ELF-1 (cell line): ENCODE measurements at regions not wholly inside any gene's neighbourhood (a gene's known extent, or its start where the extent isn't known, plus 50 kb on each side); places are given as distances from the start of the nearest gene placed in this dataset.

Experiments used
- DNase-seq: peaks from one replicate; pipeline ENCODE4 v3.0.0-alpha.2; 2016; ENCODE audit warnings: low read depth, low spot score

DNA sequence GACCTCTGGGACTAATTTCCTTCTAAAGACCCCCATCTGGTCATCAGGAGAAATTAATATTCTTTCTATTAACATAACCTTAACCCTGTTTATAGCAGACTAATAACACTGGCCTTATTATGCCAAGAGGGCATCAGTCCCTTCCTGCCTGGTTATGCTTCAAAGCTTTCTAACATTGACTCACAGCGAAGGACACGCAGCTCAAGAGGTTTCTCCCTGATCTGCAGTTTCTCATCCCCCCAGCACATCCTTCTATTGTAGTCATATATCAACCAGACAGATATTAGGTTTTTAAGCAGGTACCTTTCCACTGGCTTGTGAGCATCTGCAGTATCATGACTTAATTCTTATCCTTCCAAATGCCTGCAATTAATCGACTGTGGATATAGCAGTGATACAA lies 100.0 kb upstream of the CXCR4 start:
- DNase-seq, result no peak

DNA sequence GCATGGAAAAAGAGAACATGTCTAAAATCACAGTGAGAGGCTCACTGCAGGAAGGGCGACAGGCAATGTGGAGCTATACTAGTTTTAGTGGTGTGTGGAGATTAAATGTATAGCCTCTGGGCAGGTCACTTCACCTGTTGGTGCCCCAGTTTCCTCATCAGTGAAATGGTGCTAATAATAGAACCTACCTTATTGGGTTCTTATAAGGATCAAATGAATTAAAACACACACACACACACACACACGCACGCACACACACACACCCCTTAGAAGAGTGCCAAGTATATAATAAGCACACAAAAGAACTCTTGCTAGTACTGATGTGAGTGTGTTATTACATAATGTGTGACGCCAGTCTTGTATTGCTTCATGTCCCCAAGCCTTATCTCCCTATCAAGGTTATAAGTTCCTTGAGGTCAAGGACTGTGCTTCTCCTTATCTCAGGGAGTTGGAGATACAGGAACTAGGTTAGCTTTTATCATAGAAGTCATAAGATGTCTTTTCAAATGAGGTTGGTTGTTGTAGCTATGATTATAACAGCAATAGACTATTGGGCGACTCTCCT lies 98.0 kb upstream of the CXCR4 start:
- no peak for DNase-seq

GRCh38 chr2:136215449-136215848 lies 97.5 kb upstream of the CXCR4 start:
- DNase-seq, result no peak

- DNase-seq, result no peak
Observed at GRCh38 chr2:136214307-136215200, 96.6 kb upstream of the CXCR4 start.

DNA sequence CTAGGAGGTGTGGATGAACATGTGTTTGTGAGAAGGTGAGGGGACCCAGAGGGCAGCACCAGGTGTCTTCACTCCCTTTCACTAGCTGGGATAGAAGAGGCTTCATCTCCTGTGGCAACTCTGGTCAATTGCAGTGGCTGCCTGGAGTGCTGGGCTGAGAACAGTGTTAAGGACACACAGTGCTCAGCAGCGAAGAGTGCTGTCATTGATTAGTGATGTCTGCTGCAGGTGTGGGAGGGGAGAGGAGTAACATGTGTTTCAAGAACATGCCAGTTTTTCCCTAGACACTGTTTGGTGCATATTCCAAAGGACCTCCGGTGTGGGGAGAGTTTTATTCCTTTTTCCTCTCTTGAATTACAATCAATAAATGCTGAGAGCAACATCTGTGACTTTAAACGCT lies 95.9 kb upstream of the CXCR4 start:
- DNase-seq, result no peak

DNA sequence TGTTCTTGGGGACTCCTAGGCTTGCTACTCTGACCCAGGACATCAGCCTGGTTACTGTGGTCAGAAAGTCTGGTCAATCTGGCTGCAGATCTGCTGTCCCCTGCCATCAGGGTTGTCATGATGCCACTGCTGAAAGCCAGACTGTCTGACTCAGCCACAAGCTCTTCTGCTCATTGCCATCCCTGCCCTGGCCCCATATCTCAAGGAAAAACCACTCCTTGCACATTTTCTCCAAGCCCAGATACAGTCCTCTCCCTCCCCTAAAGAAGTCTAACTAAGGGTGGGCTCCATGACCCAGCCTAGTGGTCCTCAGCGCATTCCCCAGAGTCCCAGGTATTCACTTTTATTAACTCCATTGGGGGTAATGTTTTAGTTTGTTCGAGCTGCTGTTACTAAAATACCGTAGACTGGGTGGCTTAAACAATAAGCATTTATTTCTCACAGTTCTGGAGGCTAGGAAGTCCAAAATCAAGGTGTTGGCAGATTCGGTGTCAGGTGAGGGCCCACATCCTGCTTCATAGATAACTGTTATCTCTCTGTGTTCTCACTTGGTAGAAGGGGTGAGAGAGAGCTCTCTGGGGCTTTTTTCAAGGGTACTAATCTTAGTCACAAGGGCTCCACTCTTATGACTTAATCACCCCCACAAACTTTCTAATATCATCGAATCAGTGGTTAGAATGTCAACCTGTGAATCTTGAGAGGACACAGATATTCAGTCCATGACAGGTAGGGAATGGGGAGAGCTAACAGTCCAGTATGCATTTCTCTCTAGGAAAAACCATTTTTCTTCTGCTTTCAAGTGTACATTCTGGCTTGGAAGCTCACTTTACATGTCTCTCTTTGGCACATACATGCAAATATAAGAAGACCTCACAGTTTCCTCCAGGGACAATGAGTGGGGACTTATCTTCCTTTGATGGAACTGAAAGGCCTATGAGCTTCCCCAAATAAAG lies 94.8 kb upstream of the CXCR4 start:
- no peak for DNase-seq

DNA sequence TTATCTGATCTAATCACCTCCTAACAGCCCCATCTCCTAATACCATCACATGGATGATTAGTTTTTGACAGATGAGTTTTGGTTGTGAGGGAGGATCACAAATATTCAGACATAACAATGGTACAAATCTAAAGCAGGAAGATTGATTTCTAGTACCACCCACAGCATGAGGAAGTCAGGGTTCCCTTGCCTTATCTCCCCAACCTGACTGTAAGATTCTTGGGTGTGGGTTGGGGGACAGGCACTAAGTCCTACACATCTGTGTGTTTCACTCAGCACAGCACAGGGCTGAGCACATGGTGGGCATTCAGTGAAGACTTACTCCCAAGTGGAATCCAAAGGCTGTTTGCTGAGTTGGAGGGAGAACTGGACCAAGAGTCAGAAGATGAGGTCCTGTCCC lies 93.8 kb upstream of the CXCR4 start:
- no peak for DNase-seq

- no peak for DNase-seq
Observed at GRCh38 chr2:136210822-136211221, 92.9 kb upstream of the CXCR4 start.

- DNase-seq, result no peak
Observed at GRCh38 chr2:136210455-136210805, 92.5 kb upstream of the CXCR4 start.

DNA sequence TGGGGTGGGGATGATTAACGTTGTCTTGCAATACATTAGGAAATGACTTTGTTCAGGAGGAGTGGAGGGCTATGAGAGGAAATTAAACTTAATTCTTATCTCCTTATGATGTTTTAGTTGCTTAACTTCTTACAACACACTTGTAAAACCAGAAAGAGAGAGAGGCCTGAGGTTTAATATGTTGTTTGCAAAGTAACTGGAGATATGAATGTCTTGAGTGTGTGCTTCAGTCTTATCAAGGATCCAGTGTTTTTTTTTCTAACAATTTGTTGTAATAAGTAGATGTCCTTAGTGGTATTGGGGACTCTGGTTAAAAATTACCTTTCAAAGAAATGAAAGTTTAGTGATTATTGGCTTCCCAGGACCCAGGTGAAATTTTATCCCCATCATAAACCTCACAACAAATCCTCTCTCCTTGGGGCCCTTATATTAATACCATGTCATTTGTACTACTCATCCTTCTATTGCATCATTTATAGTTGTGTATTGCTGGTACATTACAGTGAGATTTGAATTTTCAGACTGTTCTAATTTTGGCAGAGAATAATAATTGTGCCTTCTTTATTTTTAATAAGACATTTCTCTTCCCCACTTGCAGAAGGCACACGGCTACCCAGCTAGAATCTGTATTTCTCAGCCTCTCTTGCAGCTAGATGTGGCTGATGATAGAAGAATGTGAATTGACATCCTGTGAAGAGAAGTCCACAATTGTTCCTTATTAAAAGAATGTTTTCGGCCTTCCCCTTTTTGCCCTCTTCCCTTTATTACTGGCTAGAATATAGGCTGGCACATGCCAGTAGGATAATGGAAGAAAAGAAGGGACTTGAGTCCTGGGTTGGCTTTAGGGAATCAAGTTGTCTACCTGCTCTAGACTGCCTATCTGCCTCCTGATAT lies 91.9 kb upstream of the CXCR4 start:
- DNase-seq, result no peak

- no peak for DNase-seq
Observed at GRCh38 chr2:136208682-136209420, 90.9 kb upstream of the CXCR4 start.

DNA sequence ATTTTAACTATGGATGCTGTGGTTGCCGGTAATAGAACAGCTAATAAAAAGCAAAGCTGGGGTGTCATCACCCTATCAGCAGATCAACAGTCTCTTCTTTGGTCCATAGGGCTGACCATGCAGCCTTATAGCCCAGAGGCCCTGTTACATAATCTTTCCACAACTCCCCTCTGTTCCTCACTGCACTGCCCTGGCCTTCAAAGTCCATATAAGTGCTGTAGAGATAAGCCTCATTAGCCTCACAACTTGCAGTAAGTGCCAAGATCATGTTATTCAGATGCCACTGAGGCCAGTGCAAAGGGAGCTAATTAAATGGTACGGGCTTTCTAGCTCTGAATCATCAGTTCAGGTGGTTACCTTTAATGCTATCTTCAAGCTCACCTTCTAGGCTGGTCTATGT lies 89.7 kb upstream of the CXCR4 start:
- no peak for DNase-seq

DNA sequence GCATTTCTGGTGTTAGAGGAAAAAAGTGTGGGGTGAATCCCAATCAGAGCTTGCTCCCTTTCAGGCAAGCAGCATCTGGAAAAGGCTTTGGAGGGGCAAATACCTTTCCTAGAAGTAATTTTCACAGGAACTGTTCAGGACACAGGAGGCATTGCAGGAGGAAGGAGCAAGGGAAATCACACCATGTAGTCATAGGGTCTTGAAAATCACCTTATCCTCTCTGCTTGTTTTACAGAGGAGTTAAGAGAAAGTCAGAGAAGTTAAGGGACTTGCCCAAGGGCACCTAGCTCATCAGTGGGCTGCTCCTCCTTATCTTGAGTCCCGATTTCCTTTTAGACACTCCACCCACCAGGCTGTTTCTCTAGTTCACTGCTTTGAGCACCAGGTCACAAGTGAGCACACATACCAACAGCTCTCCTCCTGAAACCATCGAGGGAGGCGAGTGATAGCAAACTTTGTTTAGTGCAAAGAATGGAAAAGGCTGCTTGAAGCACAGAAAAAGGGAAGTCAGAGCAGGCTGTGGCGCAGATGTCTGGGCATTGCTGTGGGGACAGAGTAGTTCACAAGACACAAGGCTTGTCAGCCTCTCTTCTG lies 89.2 kb upstream of the CXCR4 start:
- no peak for DNase-seq

GRCh38 chr2:136206613-136207012 lies 88.7 kb upstream of the CXCR4 start:
- no peak for DNase-seq

DNA sequence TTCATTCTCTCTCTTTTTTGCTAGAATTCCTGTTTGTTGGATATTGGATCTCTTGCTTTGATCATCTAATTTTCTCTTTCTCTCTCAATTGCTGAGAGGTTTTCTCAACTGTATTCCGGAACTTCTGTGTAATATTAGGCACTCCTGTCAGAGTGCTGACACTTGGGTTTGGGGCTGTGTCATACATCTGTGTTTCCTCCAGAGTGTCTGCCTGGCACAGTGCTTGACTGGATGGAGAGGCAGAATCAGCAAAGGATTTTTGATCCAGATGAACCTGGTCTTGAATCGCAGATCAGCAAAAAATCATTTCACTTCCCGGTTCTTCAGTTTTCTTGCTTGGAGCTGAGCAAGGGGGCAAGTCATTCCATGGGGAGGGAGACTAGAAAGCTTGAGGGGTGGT lies 87.7 kb upstream of the CXCR4 start:
- DNase-seq, result no peak

DNA sequence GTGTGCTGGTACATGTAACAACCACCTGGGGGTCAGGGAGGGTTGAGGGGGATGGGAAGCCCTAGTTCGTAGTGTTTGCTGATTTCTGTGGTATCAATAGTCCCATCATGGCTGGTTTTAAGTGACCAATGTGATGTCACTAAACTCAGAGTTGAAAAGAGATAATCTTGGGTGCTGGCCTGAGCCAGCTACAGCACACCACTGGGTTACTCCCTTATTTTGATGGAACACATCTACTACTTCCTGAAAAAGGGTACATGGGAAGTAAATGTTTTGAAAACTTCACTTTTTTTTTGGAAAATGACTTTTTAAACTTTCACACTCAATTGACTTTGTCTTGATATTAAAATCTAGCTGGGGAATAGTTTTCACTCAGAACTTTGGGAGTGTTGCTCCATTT lies 87.0 kb upstream of the CXCR4 start:
- DNase-seq, result no peak

DNA sequence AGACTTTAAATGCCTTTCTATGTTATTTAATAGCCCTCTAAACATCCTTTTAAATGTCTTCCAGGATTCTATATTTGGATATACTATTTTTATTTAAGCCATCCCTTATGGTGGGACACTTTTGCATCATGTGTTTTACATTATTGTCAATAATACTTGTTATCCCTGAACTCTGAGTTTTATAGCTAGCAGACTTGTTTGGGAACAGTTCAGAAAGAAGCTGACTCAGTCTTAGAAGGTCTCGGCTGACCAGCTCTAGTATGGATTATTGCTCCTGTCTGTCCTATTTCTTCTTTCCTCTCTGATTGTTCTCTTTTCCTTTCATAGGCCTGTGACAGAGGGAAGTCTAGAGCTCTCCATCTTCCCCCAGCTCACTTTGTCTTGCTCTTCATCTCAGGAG lies 77.3 kb upstream of the CXCR4 start:
- no peak for DNase-seq

DNA sequence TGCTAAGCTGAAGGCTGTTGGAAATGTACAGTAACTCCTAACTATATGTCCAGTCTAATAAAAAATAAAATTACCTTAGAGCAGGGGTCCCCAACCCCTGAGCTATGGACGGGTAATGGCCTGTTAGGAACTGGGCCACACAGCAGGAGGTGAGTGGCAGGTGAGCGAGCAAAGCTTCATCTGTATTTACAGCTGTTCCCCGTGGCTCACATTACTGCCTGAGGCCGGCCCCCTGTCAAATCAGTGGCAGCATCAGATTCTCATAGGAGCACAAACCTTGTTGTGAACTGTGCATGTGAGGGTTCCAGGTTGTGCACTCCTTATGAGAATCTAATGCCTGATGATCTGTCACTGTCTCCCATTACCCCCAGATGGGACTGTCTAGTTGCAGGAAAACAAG lies 73.1 kb upstream of the CXCR4 start:
- DNase-seq, result no peak

GRCh38 chr2:136189221-136189782 lies 71.4 kb upstream of the CXCR4 start:
- no peak for DNase-seq

DNA sequence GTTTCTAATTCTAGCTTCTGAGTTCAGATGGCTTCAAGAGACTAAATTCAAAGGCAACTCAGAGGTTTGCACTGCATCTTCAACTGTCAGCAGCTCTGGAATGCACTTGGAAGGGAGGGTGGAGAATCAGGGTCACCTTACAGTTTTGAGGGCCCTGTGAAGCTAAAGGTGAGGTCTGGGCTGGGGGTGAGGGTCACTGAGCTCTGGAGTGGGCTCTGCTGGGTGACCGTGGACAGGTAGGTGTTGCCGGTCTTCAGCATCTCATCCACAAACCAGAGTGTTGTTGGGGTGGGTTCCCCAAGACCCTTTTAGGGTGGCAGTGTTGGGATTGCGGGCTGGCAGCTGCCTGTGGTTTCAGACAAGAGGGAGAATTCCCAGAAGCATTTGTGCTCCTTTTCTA lies 70.1 kb upstream of the CXCR4 start:
- no peak for DNase-seq
